A549 (cell line): ENCODE measurements at regions not wholly inside any gene's neighbourhood (a gene's known extent, or its start where the extent isn't known, plus 50 kb on each side); places are given as distances from the start of the nearest gene placed in this dataset.

ENCODE experiments used
- POLR2A ChIP-seq: IDR thresholded peaks from 2 replicates; pipeline ENCODE4 v1.6.1; 2012; ENCODE audit warnings: mild to moderate bottlenecking, low read length
- TP53 ChIP-seq: fragments of 250-450 bp; sonication (Bioruptor Pico); IDR thresholded peaks from 2 replicates; pipeline ENCODE4 v1.5.0; 2021; ENCODE audit warnings: mild to moderate bottlenecking, moderate library complexity
- TF ChIP-seq, protein P1 (sequence below): fragments of 200-600 bp; sonication (generic); IDR thresholded peaks from 2 replicates; pipeline ENCODE4 v1.6.1; 2016; ENCODE audit warnings: antibody characterized with exemption, mild to moderate bottlenecking, moderate library complexity
- TF ChIP-seq, protein P2 (sequence below): fragments of >200 bp; sonication (Bioruptor Twin); formaldehyde crosslinking; IDR thresholded peaks from 3 replicates; pipeline ENCODE4 v1.5.1; 2016

DNA sequence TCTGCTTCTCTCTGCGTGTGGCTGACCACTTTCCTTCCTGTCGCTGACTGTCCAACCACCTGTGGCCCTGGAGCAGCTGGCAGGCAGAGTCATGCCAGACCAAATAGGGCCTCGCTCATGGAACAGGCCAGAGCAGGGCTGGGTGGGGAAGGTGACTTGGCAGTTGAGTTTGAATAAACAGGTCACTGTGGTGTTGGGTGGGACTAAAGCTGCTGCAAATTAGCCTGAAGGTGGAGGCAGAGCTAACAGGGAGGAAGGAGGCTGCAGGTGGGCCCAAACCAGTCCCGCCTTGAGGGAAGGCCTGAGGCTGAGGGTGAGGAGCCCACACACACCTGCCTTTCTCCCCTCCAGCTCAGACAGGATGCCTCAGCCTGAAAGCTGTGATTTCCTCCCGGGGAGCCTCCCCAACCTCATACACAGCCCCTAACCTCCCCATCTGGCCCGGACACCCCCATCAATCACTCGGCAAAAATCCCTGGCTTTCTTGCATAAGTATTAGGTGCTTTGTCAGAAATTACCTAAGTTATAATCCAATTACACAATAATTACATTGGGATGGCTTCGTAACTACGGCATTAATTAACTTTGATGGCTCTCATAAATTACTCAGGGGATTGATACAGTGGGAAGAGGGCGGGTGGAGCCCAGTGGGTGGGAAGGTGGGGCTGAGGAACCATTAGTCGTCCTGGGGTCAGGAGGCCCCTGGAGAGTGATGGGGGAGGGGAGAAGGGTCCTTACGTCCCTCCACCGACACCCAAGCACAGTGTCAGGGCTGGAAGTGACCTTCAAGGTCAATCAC, 97.7 kb upstream of the PCBD1 start:
- TF ChIP-seq TP53 (CRISPR knock-in tag) (no peak), POLR2A (no peak)
- TF ChIP-seq, protein P1, sequence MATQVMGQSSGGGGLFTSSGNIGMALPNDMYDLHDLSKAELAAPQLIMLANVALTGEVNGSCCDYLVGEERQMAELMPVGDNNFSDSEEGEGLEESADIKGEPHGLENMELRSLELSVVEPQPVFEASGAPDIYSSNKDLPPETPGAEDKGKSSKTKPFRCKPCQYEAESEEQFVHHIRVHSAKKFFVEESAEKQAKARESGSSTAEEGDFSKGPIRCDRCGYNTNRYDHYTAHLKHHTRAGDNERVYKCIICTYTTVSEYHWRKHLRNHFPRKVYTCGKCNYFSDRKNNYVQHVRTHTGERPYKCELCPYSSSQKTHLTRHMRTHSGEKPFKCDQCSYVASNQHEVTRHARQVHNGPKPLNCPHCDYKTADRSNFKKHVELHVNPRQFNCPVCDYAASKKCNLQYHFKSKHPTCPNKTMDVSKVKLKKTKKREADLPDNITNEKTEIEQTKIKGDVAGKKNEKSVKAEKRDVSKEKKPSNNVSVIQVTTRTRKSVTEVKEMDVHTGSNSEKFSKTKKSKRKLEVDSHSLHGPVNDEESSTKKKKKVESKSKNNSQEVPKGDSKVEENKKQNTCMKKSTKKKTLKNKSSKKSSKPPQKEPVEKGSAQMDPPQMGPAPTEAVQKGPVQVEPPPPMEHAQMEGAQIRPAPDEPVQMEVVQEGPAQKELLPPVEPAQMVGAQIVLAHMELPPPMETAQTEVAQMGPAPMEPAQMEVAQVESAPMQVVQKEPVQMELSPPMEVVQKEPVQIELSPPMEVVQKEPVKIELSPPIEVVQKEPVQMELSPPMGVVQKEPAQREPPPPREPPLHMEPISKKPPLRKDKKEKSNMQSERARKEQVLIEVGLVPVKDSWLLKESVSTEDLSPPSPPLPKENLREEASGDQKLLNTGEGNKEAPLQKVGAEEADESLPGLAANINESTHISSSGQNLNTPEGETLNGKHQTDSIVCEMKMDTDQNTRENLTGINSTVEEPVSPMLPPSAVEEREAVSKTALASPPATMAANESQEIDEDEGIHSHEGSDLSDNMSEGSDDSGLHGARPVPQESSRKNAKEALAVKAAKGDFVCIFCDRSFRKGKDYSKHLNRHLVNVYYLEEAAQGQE, result no peak
- TF ChIP-seq, protein P2, sequence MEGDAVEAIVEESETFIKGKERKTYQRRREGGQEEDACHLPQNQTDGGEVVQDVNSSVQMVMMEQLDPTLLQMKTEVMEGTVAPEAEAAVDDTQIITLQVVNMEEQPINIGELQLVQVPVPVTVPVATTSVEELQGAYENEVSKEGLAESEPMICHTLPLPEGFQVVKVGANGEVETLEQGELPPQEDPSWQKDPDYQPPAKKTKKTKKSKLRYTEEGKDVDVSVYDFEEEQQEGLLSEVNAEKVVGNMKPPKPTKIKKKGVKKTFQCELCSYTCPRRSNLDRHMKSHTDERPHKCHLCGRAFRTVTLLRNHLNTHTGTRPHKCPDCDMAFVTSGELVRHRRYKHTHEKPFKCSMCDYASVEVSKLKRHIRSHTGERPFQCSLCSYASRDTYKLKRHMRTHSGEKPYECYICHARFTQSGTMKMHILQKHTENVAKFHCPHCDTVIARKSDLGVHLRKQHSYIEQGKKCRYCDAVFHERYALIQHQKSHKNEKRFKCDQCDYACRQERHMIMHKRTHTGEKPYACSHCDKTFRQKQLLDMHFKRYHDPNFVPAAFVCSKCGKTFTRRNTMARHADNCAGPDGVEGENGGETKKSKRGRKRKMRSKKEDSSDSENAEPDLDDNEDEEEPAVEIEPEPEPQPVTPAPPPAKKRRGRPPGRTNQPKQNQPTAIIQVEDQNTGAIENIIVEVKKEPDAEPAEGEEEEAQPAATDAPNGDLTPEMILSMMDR, result no peak
